ENCODE measurements at regions not wholly inside any gene's neighbourhood (a gene's known extent, or its start where the extent isn't known, plus 50 kb on each side); places are given as distances from the start of the nearest gene placed in this dataset.
A peak's percentile ranks its signal among the peaks of the same experiment; 100 is the strongest.

- no peaks in the 10 kb centered on the region for H3K4me1 ChIP-seq
- H3K36me3 ChIP-seq, result no peaks in the 10 kb centered on the region
- no peaks in the 10 kb centered on the region for H3K9me3 ChIP-seq (replicated peaks)
- no peak for DNase-seq
- H3K27me3 ChIP-seq, result no peaks in the 10 kb centered on the region
- no peak overlapping the region for H3K27ac ChIP-seq
- H3K4me3 ChIP-seq, result no peak overlapping the region
These were observed 468.1 kb upstream of the CXADR start for GRCh38 chr21:17044696-17045095.

GRCh38 chr21:17045214-17045853 lies 467.5 kb upstream of the CXADR start:
- no peaks in the 10 kb centered on the region for H3K36me3 ChIP-seq
- no peaks in the 10 kb centered on the region for H3K9me3 ChIP-seq (replicated peaks)
- H3K4me1 ChIP-seq, result no peaks in the 10 kb centered on the region
- DNase-seq, result peak in 1 of 2 experiments; percentile 64
- no peaks in the 10 kb centered on the region for H3K27me3 ChIP-seq
- no peak overlapping the region for H3K27ac ChIP-seq
- H3K4me3 ChIP-seq, result no peak overlapping the region

GRCh38 chr21:17048974-17049373 lies 463.9 kb upstream of the CXADR start:
- no peak overlapping the region for H3K27ac ChIP-seq
- DNase-seq, result no peak
- no peaks in the 10 kb centered on the region for H3K4me1 ChIP-seq
- H3K9me3 ChIP-seq (replicated peaks), result no peaks in the 10 kb centered on the region
- no peak overlapping the region for H3K4me3 ChIP-seq
- H3K36me3 ChIP-seq, result no peaks in the 10 kb centered on the region
- no peaks in the 10 kb centered on the region for H3K27me3 ChIP-seq

DNA sequence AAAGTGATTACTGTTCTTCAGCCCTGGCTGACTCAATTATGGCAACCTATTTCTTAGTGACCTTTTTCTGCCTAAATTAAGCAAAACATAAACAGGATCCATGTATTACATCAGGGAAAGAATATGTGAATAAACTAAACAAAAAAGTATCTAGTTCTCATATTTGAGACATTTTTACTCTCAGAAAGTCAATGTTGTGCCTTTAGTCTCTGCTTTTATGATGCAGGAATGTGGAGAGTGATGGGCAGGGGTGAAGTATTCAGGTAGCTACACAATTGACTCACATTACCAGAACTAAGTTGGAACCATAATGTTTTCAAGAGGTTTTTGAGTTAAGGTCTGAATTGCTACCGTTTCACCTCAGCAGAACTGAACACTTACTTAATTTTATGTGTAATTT lies 462.7 kb upstream of the CXADR start:
- no peak for DNase-seq
- Histone ChIP-seq H3K4me1 (no peaks in the 10 kb centered on the region), H3K36me3 (no peaks in the 10 kb centered on the region), H3K9me3 (replicated peaks) (no peaks in the 10 kb centered on the region), H3K27ac (no peak overlapping the region), H3K27me3 (no peaks in the 10 kb centered on the region), H3K4me3 (no peak overlapping the region)

DNA sequence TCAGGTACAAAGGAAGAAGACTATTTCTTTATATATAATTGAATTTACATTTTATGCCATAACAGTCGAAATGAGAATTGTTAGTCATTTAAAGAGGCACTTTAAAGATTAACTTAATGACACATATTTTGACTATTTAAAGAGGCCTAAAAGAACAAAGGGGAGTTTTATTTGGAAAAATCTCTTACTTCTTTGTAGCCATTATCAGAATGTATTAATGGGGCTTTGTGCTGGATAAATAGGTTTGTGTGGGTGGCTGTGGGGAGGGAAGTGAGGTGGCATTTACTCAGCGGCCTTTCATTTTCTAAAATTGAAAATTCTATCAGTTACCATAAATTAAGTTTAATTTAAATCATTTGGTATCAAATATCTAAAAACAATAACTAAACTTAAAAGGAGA lies 462.2 kb upstream of the CXADR start:
- H3K9me3 ChIP-seq (replicated peaks), result no peaks in the 10 kb centered on the region
- H3K4me1 ChIP-seq, result no peaks in the 10 kb centered on the region
- H3K36me3 ChIP-seq, result no peaks in the 10 kb centered on the region
- no peak for DNase-seq
- H3K27ac ChIP-seq, result no peak overlapping the region
- no peaks in the 10 kb centered on the region for H3K27me3 ChIP-seq
- H3K4me3 ChIP-seq, result no peak overlapping the region

DNA sequence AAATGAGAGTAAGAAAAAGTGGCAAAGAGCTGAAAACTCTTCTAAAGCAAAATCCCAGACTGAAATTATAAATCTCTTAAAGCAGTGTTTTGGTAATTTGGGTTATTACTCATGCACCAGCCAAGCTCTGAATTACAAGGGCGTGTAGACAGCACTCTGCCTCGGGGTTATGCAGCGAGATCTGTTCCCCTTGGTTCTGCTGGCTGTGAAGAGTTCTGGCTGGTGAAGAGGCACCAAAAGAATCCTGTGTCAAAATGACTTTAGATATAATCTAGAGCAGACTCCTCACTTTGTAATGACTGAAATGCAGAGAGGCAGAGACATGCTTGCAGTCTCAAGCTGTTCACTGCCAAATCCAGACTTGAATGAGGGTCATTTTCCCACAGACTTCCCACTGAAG lies 461.8 kb upstream of the CXADR start:
- H3K9me3 ChIP-seq (replicated peaks), result no peaks in the 10 kb centered on the region
- no peaks in the 10 kb centered on the region for H3K4me1 ChIP-seq
- no peaks in the 10 kb centered on the region for H3K36me3 ChIP-seq
- H3K27ac ChIP-seq, result no peak overlapping the region
- DNase-seq, result no peak
- H3K4me3 ChIP-seq, result no peak overlapping the region
- no peaks in the 10 kb centered on the region for H3K27me3 ChIP-seq

- Histone ChIP-seq H3K4me3 (no peak overlapping the region), H3K27ac (no peak overlapping the region), H3K27me3 (no peaks in the 10 kb centered on the region), H3K36me3 (no peaks in the 10 kb centered on the region), H3K9me3 (replicated peaks) (no peaks in the 10 kb centered on the region), H3K4me1 (no peaks in the 10 kb centered on the region)
- DNase-seq, result no peak
These were observed 459.5 kb upstream of the CXADR start for GRCh38 chr21:17053321-17053720.

DNA sequence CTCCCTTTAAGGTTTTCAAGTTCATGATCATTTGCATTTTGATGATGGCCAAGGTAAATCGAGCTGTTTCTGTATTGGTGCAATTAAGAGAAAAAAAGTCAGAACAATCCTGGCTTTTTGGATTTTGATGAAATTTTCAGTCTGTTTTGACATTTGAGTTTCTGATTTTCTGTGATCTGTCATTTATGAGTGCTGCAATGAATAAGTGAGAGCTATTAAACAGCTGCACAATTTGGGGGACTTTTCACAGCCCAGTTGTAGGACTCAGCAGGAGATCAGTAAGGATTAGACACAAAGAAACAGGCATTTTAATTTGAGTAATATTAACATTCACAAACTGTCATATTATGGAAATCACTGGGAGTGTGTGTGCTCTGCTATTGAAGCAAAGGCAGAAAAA lies 452.9 kb upstream of the CXADR start:
- Histone ChIP-seq H3K4me3 (no peak overlapping the region), H3K4me1 (no peaks in the 10 kb centered on the region), H3K27me3 (no peaks in the 10 kb centered on the region), H3K27ac (no peak overlapping the region), H3K9me3 (replicated peaks) (no peaks in the 10 kb centered on the region), H3K36me3 (no peaks in the 10 kb centered on the region)
- DNase-seq, result no peak

DNA sequence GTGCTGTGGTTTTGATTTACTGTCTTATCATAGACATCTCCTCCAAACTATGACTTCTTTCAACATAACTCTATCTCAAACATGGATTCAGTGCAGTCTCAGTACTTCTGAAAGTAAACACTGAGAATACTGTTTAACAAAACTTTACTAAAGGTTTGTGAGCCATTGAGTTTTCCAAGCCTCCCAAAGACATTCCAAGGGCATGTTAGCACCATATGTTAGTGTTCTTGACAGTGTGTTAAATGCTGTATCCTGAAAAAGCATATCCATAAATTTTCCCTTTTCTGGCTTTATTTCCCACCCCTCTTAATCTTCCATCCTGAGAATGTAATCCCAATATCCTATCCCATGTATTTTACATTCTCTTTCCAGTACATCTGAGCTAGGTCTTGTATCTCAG lies 446.8 kb upstream of the CXADR start:
- H3K4me1 ChIP-seq, result no peaks in the 10 kb centered on the region
- no peak overlapping the region for H3K27ac ChIP-seq
- H3K9me3 ChIP-seq (replicated peaks), result no peaks in the 10 kb centered on the region
- H3K27me3 ChIP-seq, result no peaks in the 10 kb centered on the region
- no peak for DNase-seq
- H3K4me3 ChIP-seq, result no peak overlapping the region
- H3K36me3 ChIP-seq, result no peaks in the 10 kb centered on the region

- Histone ChIP-seq H3K9me3 (replicated peaks) (no peaks in the 10 kb centered on the region), H3K27ac (no peak overlapping the region), H3K4me1 (no peaks in the 10 kb centered on the region), H3K4me3 (no peak overlapping the region), H3K36me3 (no peaks in the 10 kb centered on the region), H3K27me3 (no peaks in the 10 kb centered on the region)
- no peak for DNase-seq
These were observed 441.8 kb upstream of the CXADR start for GRCh38 chr21:17071093-17071492.

GRCh38 chr21:17081193-17081592 lies 431.6 kb upstream of the CXADR start:
- Histone ChIP-seq H3K27ac (no peak overlapping the region), H3K36me3 (no peaks in the 10 kb centered on the region), H3K4me1 (no peaks in the 10 kb centered on the region), H3K27me3 (no peaks in the 10 kb centered on the region), H3K4me3 (no peak overlapping the region), H3K9me3 (replicated peaks) (no peaks in the 10 kb centered on the region)
- DNase-seq, result no peak

GRCh38 chr21:17082843-17083483 lies 429.9 kb upstream of the CXADR start:
- no peaks in the 10 kb centered on the region for H3K4me1 ChIP-seq
- no peaks in the 10 kb centered on the region for H3K9me3 ChIP-seq (replicated peaks)
- no peak for DNase-seq
- H3K27me3 ChIP-seq, result no peaks in the 10 kb centered on the region
- H3K27ac ChIP-seq, result no peak overlapping the region
- no peak overlapping the region for H3K4me3 ChIP-seq
- H3K36me3 ChIP-seq, result no peaks in the 10 kb centered on the region

GRCh38 chr21:17085707-17086106 lies 427.1 kb upstream of the CXADR start:
- H3K4me3 ChIP-seq, result no peak overlapping the region
- no peaks in the 10 kb centered on the region for H3K4me1 ChIP-seq
- no peaks in the 10 kb centered on the region for H3K36me3 ChIP-seq
- no peaks in the 10 kb centered on the region for H3K9me3 ChIP-seq (replicated peaks)
- no peak overlapping the region for H3K27ac ChIP-seq
- DNase-seq, result no peak
- no peaks in the 10 kb centered on the region for H3K27me3 ChIP-seq

- no peak overlapping the region for H3K4me3 ChIP-seq
- no peak overlapping the region for H3K27ac ChIP-seq
- DNase-seq, result no peak
- no peaks in the 10 kb centered on the region for H3K9me3 ChIP-seq (replicated peaks)
- no peaks in the 10 kb centered on the region for H3K36me3 ChIP-seq
- no peaks in the 10 kb centered on the region for H3K27me3 ChIP-seq
- H3K4me1 ChIP-seq, result no peaks in the 10 kb centered on the region
These were observed 424.3 kb upstream of the CXADR start for GRCh38 chr21:17088500-17088899.

DNA sequence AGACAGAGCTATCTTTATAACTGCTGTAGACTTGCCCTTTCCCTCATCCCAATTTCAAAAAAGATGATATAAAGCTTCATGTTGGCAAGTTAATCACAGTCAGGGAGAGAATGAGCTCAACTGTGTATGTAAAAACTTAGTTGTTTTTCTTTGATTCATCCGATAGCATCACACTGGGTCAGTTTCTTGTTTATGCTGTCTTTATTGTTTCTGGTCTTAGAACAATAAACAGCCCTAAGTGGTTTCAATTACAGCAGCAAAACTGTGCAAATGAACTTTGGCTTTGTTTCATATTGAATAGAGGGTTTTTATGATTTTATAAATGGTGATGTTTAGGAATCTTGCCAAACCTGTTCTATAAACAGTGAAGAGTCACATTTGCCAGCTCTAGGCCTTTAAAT lies 423.8 kb upstream of the CXADR start:
- Histone ChIP-seq H3K27ac (no peak overlapping the region), H3K36me3 (no peaks in the 10 kb centered on the region), H3K27me3 (no peaks in the 10 kb centered on the region), H3K4me3 (no peak overlapping the region), H3K4me1 (no peaks in the 10 kb centered on the region), H3K9me3 (replicated peaks) (no peaks in the 10 kb centered on the region)
- DNase-seq, result no peak

DNA sequence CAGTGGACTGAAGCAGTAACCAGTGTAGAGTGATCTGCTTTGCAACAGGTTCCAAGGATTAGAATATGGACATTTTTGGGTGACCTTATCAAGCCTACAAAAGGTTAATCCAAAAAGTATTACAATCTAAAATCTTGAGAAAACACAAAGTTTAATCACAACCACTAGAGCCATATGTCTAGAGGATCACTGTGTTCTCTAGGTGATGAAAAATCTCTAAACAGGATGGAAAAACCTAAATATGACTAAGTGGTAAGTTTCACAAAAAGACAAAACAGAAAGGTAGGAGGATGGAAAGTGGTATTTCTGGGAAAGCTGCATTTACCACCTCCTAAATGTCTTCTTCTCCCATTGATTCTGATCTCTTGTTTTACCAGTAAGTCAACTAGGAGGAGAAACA lies 411.1 kb upstream of the CXADR start:
- Histone ChIP-seq H3K4me3 (no peak overlapping the region), H3K4me1 (no peaks in the 10 kb centered on the region), H3K27ac (no peak overlapping the region), H3K27me3 (no peaks in the 10 kb centered on the region), H3K9me3 (replicated peaks) (no peaks in the 10 kb centered on the region), H3K36me3 (no peaks in the 10 kb centered on the region)
- no peak for DNase-seq
